ENCODE measurements at regions not wholly inside any gene's neighbourhood (a gene's known extent, or its start where the extent isn't known, plus 50 kb on each side); places are given as distances from the start of the nearest gene placed in this dataset.

DNA sequence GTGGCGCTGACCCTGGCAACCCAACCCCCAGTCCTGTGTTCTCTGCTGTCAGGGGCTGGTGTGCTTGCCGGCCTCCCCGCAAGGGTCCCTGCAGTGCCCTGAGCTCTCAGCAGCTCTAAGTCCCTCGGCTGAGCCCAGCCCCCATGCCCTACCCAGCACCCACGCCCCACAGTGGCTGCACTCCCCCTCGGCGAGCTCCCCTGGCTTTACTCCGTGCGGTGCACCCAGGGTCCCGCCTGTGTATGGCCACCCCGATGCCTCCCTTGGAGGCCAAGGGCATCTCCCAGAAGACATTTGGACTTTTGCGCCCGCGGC is 72.5 kb upstream of the SHISAL1 start:
- no peaks in the 10 kb centered on the region for H3K36me3 Mint-ChIP-seq
- peaks cover 8% of the 10 kb centered on the region for H3K4me1 Mint-ChIP-seq
- DNase-seq (ENCODE audit: low spot score in 2 of 2, unreplicated experiment in 2 of 2): no peak
- H3K27ac Mint-ChIP-seq: no peak overlapping the region
- no peak overlapping the region for H3K4me3 Mint-ChIP-seq
- H3K27me3 Mint-ChIP-seq (ENCODE audit: low read depth): peaks cover 45% of the 10 kb centered on the region
- no peaks in the 10 kb centered on the region for H3K9me3 Mint-ChIP-seq
- TF ChIP-seq, protein P1, sequence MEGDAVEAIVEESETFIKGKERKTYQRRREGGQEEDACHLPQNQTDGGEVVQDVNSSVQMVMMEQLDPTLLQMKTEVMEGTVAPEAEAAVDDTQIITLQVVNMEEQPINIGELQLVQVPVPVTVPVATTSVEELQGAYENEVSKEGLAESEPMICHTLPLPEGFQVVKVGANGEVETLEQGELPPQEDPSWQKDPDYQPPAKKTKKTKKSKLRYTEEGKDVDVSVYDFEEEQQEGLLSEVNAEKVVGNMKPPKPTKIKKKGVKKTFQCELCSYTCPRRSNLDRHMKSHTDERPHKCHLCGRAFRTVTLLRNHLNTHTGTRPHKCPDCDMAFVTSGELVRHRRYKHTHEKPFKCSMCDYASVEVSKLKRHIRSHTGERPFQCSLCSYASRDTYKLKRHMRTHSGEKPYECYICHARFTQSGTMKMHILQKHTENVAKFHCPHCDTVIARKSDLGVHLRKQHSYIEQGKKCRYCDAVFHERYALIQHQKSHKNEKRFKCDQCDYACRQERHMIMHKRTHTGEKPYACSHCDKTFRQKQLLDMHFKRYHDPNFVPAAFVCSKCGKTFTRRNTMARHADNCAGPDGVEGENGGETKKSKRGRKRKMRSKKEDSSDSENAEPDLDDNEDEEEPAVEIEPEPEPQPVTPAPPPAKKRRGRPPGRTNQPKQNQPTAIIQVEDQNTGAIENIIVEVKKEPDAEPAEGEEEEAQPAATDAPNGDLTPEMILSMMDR (IDR thresholded peaks at IDR 0.05; ENCODE audit: unreplicated experiment): no peak

DNA sequence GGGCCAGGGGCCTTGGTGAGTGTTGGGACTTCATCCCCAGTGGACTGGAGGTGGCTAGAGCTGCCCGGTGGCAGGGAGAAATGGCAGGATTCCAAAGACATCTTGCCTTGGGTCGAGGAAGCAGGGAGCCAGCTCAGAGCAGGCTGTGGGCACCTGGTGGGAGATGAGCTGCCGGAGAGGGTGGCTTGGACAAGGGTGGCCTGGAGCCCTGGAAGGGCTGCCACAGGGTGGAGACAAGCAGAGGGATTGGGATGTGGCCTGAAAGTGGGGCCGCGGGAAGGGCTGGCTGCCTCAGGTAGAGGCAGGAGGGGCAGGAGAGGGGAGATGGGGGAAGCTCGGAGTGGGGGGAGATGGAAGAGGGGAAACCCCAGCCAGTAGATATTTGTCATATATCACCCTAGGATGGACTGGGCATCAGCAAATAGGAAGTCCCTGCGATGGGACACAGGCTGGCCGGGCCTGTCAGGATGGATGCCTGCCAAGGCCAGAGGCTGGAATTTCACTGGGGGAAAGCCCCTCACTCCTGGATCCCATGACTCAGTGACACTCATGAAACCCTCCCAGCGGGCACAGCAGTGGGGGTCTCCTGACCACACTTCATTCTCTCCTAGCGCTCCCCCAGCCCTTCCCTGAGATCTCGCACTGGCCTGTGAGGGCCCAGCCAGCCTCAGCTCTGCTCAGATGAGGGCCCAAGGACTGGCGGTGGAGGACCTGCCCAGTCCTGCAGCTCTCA is 72.0 kb upstream of the SHISAL1 start:
- Mint-ChIP-seq H3K4me1 (peaks cover 5% of the 10 kb centered on the region), H3K27me3 (ENCODE audit: low read depth) (peaks cover 45% of the 10 kb centered on the region), H3K27ac (no peak overlapping the region), H3K4me3 (no peak overlapping the region), H3K9me3 (no peaks in the 10 kb centered on the region), H3K36me3 (no peaks in the 10 kb centered on the region)
- no peak for DNase-seq (ENCODE audit: low spot score in 2 of 2, unreplicated experiment in 2 of 2)
- TF ChIP-seq, protein P1 (IDR thresholded peaks at IDR 0.05; ENCODE audit: unreplicated experiment): no peak

DNA sequence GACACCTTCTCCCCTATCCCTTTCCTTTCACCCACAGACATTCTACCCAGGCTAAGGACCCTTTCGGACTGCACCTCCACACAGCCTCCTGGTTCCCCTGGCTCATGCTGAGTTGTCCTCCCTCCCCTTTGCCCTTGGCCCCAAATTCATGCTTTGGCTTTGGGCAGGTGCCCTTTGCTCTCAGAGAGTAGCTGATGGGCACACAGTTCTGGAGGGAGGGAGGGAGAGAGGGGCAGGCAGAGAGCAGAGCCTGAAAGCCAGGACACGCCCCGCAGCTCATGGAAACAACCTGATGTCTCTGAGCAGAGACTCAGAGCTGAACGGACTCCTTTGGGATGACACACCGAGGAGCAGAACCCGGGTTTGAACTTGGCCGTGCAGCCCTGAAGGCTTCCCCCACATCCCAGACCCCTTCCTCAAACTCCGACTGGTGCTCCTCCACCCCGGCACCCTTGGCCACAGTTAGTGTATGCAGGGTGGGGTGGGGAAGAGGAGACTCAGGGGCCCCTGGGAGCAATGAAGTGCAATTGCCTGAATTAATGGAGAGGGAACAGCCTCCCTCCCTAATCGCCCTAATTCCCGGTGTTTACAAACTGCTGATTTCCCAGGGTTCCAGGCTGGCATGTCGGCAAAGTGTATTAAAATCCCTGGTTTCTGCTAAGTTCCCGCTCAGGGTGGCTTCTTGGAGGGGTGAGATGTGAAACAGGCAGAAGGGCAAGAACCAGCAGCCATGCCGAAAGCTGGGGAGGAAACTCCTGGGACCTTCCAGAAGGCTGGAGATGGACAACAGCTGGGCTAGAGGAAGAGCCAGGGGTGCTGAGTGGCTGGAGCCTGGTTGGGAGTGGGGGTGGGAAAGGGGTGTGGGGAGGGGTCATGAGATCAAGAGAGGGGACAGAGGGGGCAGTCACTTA is 71.2 kb upstream of the SHISAL1 start:
- TF ChIP-seq, protein P1 (IDR thresholded peaks at IDR 0.05; ENCODE audit: unreplicated experiment): no peak
- H3K36me3 Mint-ChIP-seq: no peaks in the 10 kb centered on the region
- H3K4me3 Mint-ChIP-seq: no peak overlapping the region
- DNase-seq (ENCODE audit: low spot score in 2 of 2, unreplicated experiment in 2 of 2): no peak
- no peak overlapping the region for H3K27ac Mint-ChIP-seq
- peaks cover 48% of the 10 kb centered on the region for H3K27me3 Mint-ChIP-seq (ENCODE audit: low read depth)
- peaks cover 5% of the 10 kb centered on the region for H3K4me1 Mint-ChIP-seq
- no peaks in the 10 kb centered on the region for H3K9me3 Mint-ChIP-seq

DNA sequence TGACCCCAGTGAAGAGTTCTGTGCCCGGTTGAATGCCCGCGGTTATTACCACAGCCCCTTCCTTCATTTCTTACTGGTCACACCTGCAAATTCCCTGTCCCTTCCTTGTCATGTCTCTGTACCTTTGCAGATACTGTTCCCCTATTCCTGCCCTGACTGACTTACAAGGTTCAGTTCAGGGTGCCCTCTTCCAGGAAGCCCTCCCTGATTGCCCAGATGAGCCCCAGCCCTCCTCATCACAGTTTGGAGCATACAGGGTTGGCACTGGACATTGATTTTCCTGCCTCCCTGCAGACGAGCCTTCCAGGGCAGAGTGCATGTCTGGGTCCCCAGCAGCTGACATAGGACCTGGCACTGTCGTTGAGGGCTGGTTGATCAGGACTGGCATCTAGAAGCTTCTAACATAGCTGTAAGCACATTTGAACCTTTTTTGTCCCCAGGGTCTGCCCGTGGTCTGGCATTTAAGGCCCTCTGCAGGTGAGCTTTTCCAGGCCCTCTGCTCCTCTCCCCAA is 70.4 kb upstream of the SHISAL1 start:
- Mint-ChIP-seq H3K36me3 (no peaks in the 10 kb centered on the region), H3K4me3 (no peak overlapping the region), H3K27ac (no peak overlapping the region), H3K27me3 (ENCODE audit: low read depth) (peaks cover 40% of the 10 kb centered on the region), H3K9me3 (no peaks in the 10 kb centered on the region), H3K4me1 (peaks cover 5% of the 10 kb centered on the region)
- no peak for DNase-seq (ENCODE audit: low spot score in 2 of 2, unreplicated experiment in 2 of 2)
- TF ChIP-seq, protein P1 (IDR thresholded peaks at IDR 0.05; ENCODE audit: unreplicated experiment): no peak

DNA sequence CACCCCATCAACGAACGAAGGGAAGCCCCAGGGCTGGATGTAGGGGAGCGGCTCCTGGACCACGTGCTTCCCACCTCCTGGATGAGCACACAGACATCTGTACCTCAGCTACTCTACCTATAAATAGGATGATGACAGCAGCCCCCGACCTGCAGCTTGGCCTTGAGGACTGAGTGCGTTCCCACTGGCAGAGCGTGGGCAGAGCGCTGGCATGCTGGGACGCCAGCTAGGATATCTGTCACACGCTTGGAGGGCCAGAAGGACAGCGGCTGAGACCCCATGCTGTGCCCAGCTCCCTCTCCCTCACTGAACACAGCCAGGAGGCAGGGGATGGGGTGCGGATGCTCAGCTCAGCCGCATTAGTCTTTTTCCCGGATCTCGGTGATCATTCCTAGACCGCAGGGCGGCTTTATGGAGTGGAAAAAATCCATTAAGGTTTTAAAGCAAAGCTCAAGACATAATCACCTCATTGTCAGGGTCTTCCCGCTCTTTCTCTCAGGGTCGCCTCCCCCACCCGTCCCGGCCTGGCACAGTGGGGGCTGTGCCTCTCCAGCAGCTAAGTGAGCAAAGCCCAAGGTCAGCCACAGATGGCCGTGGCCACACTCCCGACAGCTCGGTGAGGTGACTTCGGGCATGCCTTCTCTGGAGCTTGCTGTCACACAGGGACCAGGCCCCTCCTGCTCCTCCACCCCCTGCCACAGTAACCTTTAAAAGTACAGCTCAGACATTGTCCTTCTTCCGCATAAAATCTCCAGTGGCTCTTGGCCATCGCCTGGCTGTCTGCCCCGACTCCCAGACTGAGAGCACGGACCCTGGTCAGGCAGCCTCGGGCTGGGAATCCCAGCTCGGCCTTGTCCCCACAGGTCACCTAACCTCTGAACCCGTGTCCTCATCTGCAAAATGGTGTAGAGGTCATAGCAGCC is 69.6 kb upstream of the SHISAL1 start:
- DNase-seq (ENCODE audit: low spot score in 2 of 2, unreplicated experiment in 2 of 2): no peak
- Mint-ChIP-seq H3K4me3 (no peak overlapping the region), H3K27ac (no peak overlapping the region), H3K9me3 (peaks cover 7% of the 10 kb centered on the region), H3K36me3 (no peaks in the 10 kb centered on the region), H3K4me1 (peaks cover 5% of the 10 kb centered on the region), H3K27me3 (ENCODE audit: low read depth) (peaks cover 35% of the 10 kb centered on the region)
- TF ChIP-seq, protein P1 (IDR thresholded peaks at IDR 0.05; ENCODE audit: unreplicated experiment): no peak

Data from mesothelial cell of epicardium (in vitro differentiated cells).